ENCODE measurements at regions not wholly inside any gene's neighbourhood (a gene's known extent, or its start where the extent isn't known, plus 50 kb on each side); places are given as distances from the start of the nearest gene placed in this dataset.

- H3K4me3 ChIP-seq (ENCODE audit: low read depth, low read length): no peak overlapping the region
- TF ChIP-seq CTCF (IDR thresholded peaks at IDR 0.05; ENCODE audit: control insufficient read depth, extremely low read depth, insufficient read depth): no peak
- DNase-seq (ENCODE audit: low read depth): no peak
Measured at GRCh38 chr11:91871791-91872190, 352.8 kb upstream of the FAT3 start.

- no peak for TF ChIP-seq CTCF (IDR thresholded peaks at IDR 0.05; ENCODE audit: control insufficient read depth, extremely low read depth, insufficient read depth)
- DNase-seq (ENCODE audit: low read depth): no peak
- H3K4me3 ChIP-seq (ENCODE audit: low read depth, low read length): no peak overlapping the region
Measured at GRCh38 chr11:91871048-91871447, 353.6 kb upstream of the FAT3 start.

GRCh38 chr11:91869686-91870085 lies 354.9 kb upstream of the FAT3 start:
- DNase-seq (ENCODE audit: low read depth): no peak
- no peak overlapping the region for H3K4me3 ChIP-seq (ENCODE audit: low read depth, low read length)
- TF ChIP-seq CTCF (IDR thresholded peaks at IDR 0.05; ENCODE audit: control insufficient read depth, extremely low read depth, insufficient read depth): no peak

GRCh38 chr11:91866642-91867041 lies 358.0 kb upstream of the FAT3 start:
- DNase-seq (ENCODE audit: low read depth): no peak
- TF ChIP-seq CTCF (IDR thresholded peaks at IDR 0.05; ENCODE audit: control insufficient read depth, extremely low read depth, insufficient read depth): no peak
- no peak overlapping the region for H3K4me3 ChIP-seq (ENCODE audit: low read depth, low read length)

GRCh38 chr11:91860661-91861060 lies 364.0 kb upstream of the FAT3 start:
- no peak for TF ChIP-seq CTCF (IDR thresholded peaks at IDR 0.05; ENCODE audit: control insufficient read depth, extremely low read depth, insufficient read depth)
- no peak for DNase-seq (ENCODE audit: low read depth)

GRCh38 chr11:91859666-91860065 lies 365.0 kb upstream of the FAT3 start:
- DNase-seq (ENCODE audit: low read depth): no peak
- no peak overlapping the region for H3K4me3 ChIP-seq (ENCODE audit: low read depth, low read length)
- TF ChIP-seq CTCF (IDR thresholded peaks at IDR 0.05; ENCODE audit: control insufficient read depth, extremely low read depth, insufficient read depth): no peak

More at GRCh38 chr11:91860661-91861060, 364.0 kb upstream of the FAT3 start:
- H3K4me3 ChIP-seq (ENCODE audit: low read depth, low read length): no peak overlapping the region

GRCh38 chr11:91857179-91857578 lies 367.4 kb upstream of the FAT3 start:
- DNase-seq (ENCODE audit: low read depth): no peak
- TF ChIP-seq CTCF (IDR thresholded peaks at IDR 0.05; ENCODE audit: control insufficient read depth, extremely low read depth, insufficient read depth): no peak
- no peak overlapping the region for H3K4me3 ChIP-seq (ENCODE audit: low read depth, low read length)

Data from LNCaP clone FGC (cell line).